ENCODE measurements at regions not wholly inside any gene's neighbourhood (a gene's known extent, or its start where the extent isn't known, plus 50 kb on each side); places are given as distances from the start of the nearest gene placed in this dataset.

- TF ChIP-seq CTCF (conservative IDR thresholded peaks at IDR 0.05), result no peak
These were observed 93.4 kb downstream of the PLK2 start for GRCh38 chr5:58366461-58366860.

GRCh38 chr5:58365791-58366190 lies 94.1 kb downstream of the PLK2 start:
- no peak for TF ChIP-seq CTCF (conservative IDR thresholded peaks at IDR 0.05)
- H3K27ac ChIP-seq, result no peak overlapping the region

More at GRCh38 chr5:58366461-58366860, 93.4 kb downstream of the PLK2 start:
- H3K27ac ChIP-seq, result no peak overlapping the region

- H3K27ac ChIP-seq, result no peak overlapping the region
- TF ChIP-seq CTCF (conservative IDR thresholded peaks at IDR 0.05), result no peak
These were observed 96.2 kb downstream of the PLK2 start for GRCh38 chr5:58363461-58364249.

GRCh38 chr5:58362135-58362534 lies 97.8 kb downstream of the PLK2 start:
- TF ChIP-seq CTCF (conservative IDR thresholded peaks at IDR 0.05), result no peak
- no peak overlapping the region for H3K27ac ChIP-seq

- no peak overlapping the region for H3K27ac ChIP-seq
- TF ChIP-seq CTCF (conservative IDR thresholded peaks at IDR 0.05), result no peak
These were observed 99.1 kb downstream of the PLK2 start for GRCh38 chr5:58360794-58361193.

- no peak overlapping the region for H3K27ac ChIP-seq
These were observed 99.9 kb downstream of the PLK2 start for GRCh38 chr5:58359981-58360380.

More at GRCh38 chr5:58359981-58360380, 99.9 kb downstream of the PLK2 start:
- no peak for TF ChIP-seq CTCF (conservative IDR thresholded peaks at IDR 0.05)
